ENCODE measurements at regions not wholly inside any gene's neighbourhood (a gene's known extent, or its start where the extent isn't known, plus 50 kb on each side); places are given as distances from the start of the nearest gene placed in this dataset.

GRCh38 chr11:28671274-28671673, 563.1 kb downstream of the METTL15 start:
- Histone ChIP-seq H3K36me3 (no peaks in the 10 kb centered on the region), H3K27ac (no peak overlapping the region), H3K9me3 (no peaks in the 10 kb centered on the region), H3K4me3 (no peak overlapping the region), H3K27me3 (no peaks in the 10 kb centered on the region), H3K4me1 (no peaks in the 10 kb centered on the region)
- TF ChIP-seq POLR2A (IDR thresholded peaks at IDR 0.05) (no peak), CTCF (IDR thresholded peaks at IDR 0.05 in 4 of 5, conservative IDR thresholded peaks at IDR 0.05 in 1 of 5) (no peak)
- DNase-seq (no peak), ATAC-seq (no peak)
- intact Hi-C loops (cut with DNase I; ENCODE audit: low total_unique reads) (no loop called here), in situ Hi-C loops (cut with MboI; ENCODE audit: low sequenced_read_pairs in 4 of 4) (no loop called here)

GRCh38 chr11:28666632-28667031, 558.4 kb downstream of the METTL15 start:
- Histone ChIP-seq H3K27me3 (no peaks in the 10 kb centered on the region), H3K9me3 (no peaks in the 10 kb centered on the region)
- no peak for ATAC-seq

GRCh38 chr11:28659716-28660348, 551.6 kb downstream of the METTL15 start:
- H3K4me3 ChIP-seq: no peak overlapping the region
- no peaks in the 10 kb centered on the region for H3K9me3 ChIP-seq
- no peaks in the 10 kb centered on the region for H3K4me1 ChIP-seq
- no peak overlapping the region for H3K27ac ChIP-seq
- in situ Hi-C loops (cut with MboI; ENCODE audit: low sequenced_read_pairs in 4 of 4): no loop called here
- no peaks in the 10 kb centered on the region for H3K36me3 ChIP-seq
- H3K27me3 ChIP-seq: no peaks in the 10 kb centered on the region
- TF ChIP-seq CTCF (IDR thresholded peaks at IDR 0.05 in 4 of 5, conservative IDR thresholded peaks at IDR 0.05 in 1 of 5): no peak
- no peak for TF ChIP-seq POLR2A (IDR thresholded peaks at IDR 0.05)
- DNase-seq: no peak
- intact Hi-C loops (cut with DNase I; ENCODE audit: low total_unique reads): no loop called here
- no peak for ATAC-seq

More at GRCh38 chr11:28666632-28667031, 558.4 kb downstream of the METTL15 start:
- Histone ChIP-seq H3K27ac (no peak overlapping the region), H3K4me1 (no peaks in the 10 kb centered on the region), H3K36me3 (no peaks in the 10 kb centered on the region), H3K4me3 (no peak overlapping the region)
- DNase-seq: no peak
- intact Hi-C loops (cut with DNase I; ENCODE audit: low total_unique reads) (no loop called here), in situ Hi-C loops (cut with MboI; ENCODE audit: low sequenced_read_pairs in 4 of 4) (no loop called here)
- TF ChIP-seq POLR2A (IDR thresholded peaks at IDR 0.05) (no peak), CTCF (IDR thresholded peaks at IDR 0.05 in 4 of 5, conservative IDR thresholded peaks at IDR 0.05 in 1 of 5) (no peak)

- no peak overlapping the region for H3K27ac ChIP-seq
- in situ Hi-C loops (cut with MboI; ENCODE audit: low sequenced_read_pairs in 4 of 4) (no loop called here), intact Hi-C loops (cut with DNase I; ENCODE audit: low total_unique reads) (no loop called here)
- no peaks in the 10 kb centered on the region for H3K9me3 ChIP-seq
- H3K4me3 ChIP-seq: no peak overlapping the region
- H3K36me3 ChIP-seq: no peaks in the 10 kb centered on the region
- TF ChIP-seq POLR2A (IDR thresholded peaks at IDR 0.05): no peak
- no peak for DNase-seq
- ATAC-seq: no peak
- no peaks in the 10 kb centered on the region for H3K27me3 ChIP-seq
- H3K4me1 ChIP-seq: no peaks in the 10 kb centered on the region
Observed at GRCh38 chr11:28657378-28658030, 549.3 kb downstream of the METTL15 start.

- DNase-seq (no peak), ATAC-seq (no peak)
- in situ Hi-C loops (cut with MboI; ENCODE audit: low sequenced_read_pairs in 4 of 4) (no loop called here), intact Hi-C loops (cut with DNase I; ENCODE audit: low total_unique reads) (no loop called here)
- no peaks in the 10 kb centered on the region for H3K4me1 ChIP-seq
- H3K27me3 ChIP-seq: no peaks in the 10 kb centered on the region
- no peak overlapping the region for H3K4me3 ChIP-seq
- no peaks in the 10 kb centered on the region for H3K9me3 ChIP-seq
- no peak overlapping the region for H3K27ac ChIP-seq
- H3K36me3 ChIP-seq: no peaks in the 10 kb centered on the region
- no peak for TF ChIP-seq POLR2A (IDR thresholded peaks at IDR 0.05)
- no peak for TF ChIP-seq CTCF (IDR thresholded peaks at IDR 0.05 in 4 of 5, conservative IDR thresholded peaks at IDR 0.05 in 1 of 5)
Observed at GRCh38 chr11:28654191-28654590, 546.0 kb downstream of the METTL15 start.
